ENCODE measurements at regions not wholly inside any gene's neighbourhood (a gene's known extent, or its start where the extent isn't known, plus 50 kb on each side); places are given as distances from the start of the nearest gene placed in this dataset.

DNA sequence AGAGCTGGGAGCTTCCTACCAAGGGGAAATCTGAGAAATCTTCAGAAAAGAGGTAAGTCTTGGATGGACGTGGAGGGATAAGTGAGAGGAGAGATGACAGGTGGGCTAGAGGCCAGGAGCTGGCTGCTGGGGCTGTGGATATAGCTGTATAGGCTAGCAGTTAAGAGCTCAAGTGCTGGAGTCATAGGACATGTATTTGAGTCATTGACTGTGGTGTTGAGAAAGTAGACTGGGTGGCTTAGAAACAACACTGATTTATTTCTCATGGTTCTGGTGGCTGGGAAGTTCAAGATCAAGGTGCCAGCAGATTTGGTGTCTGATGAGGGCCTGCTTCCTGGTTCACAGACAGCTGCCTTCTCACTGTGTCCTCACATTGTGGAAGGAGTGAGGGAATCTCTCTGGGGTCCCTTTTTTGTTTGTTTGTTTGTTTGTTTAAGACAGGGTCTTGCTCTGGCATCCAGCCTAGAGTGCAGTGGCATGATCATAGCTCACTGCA is 151.1 kb upstream of the FUT8 start:
- no peak for TF ChIP-seq POLR2AphosphoS5 (IDR thresholded peaks at IDR 0.05; ENCODE audit: low read depth, low read length)
- no peak for TF ChIP-seq TAF1 (IDR thresholded peaks at IDR 0.05; ENCODE audit: borderline replicate concordance, insufficient read depth, low read length)
- TF ChIP-seq SIN3A (IDR thresholded peaks at IDR 0.05; ENCODE audit: borderline replicate concordance, insufficient read depth, low read length): no peak
- TF ChIP-seq REST (IDR thresholded peaks at IDR 0.05; ENCODE audit: insufficient read depth in 1 of 2, low read depth in 2 of 2, low read length in 2 of 2): no peak
- TF ChIP-seq FOXP2 (optimal IDR thresholded peaks at IDR 0.05; ENCODE audit: borderline replicate concordance, extremely low read depth, extremely low read length, insufficient read depth): no peak
